ENCODE measurements at regions not wholly inside any gene's neighbourhood (a gene's known extent, or its start where the extent isn't known, plus 50 kb on each side); places are given as distances from the start of the nearest gene placed in this dataset.

- TF ChIP-seq REST (IDR thresholded peaks at IDR 0.05; ENCODE audit: low read depth) = no peak
- TF ChIP-seq ZBTB7A (IDR thresholded peaks at IDR 0.05; ENCODE audit: low read depth) = no peak
- no peak for TF ChIP-seq NFIC (IDR thresholded peaks at IDR 0.05)
- TF ChIP-seq EP300 (IDR thresholded peaks at IDR 0.05; ENCODE audit: borderline replicate concordance) = no peak
- no peak for TF ChIP-seq FOXM1 (IDR thresholded peaks at IDR 0.05; ENCODE audit: borderline replicate concordance, low read depth)
- no peak for TF ChIP-seq TAF1 (IDR thresholded peaks at IDR 0.05; ENCODE audit: low read depth)
- no peak for TF ChIP-seq MAX (IDR thresholded peaks at IDR 0.05)
- no peak for TF ChIP-seq USF1 (IDR thresholded peaks at IDR 0.05)
- no peak for TF ChIP-seq TEAD4 (IDR thresholded peaks at IDR 0.05)
- no peak for TF ChIP-seq RAD21 (IDR thresholded peaks at IDR 0.05; ENCODE audit: low read depth)
- no peak for TF ChIP-seq CEBPB (IDR thresholded peaks at IDR 0.05)
These were observed 215.9 kb upstream of the TNRC6C start for GRCh38 chr17:77742579-77742978.

All from Ishikawa (cell line).